DMS 273 (cell line): ENCODE measurements at regions not wholly inside any gene's neighbourhood (a gene's known extent, or its start where the extent isn't known, plus 50 kb on each side); places are given as distances from the start of the nearest gene placed in this dataset.

Experiments
- DNase-seq: peaks from one replicate; lab custom pipeline; 2025; ENCODE audit not compliant: unreplicated experiment; lab: John Stamatoyannopoulos, UW

- no peak for DNase-seq
These were observed 58.1 kb downstream of the KLF4 start for GRCh38 chr9:107431461-107431860.

- DNase-seq: no peak
These were observed 59.5 kb downstream of the KLF4 start for GRCh38 chr9:107430071-107430470.

GRCh38 chr9:107426126-107426525 lies 63.4 kb downstream of the KLF4 start:
- no peak for DNase-seq

- DNase-seq: peak; percentile 88
These were observed 64.2 kb downstream of the KLF4 start for GRCh38 chr9:107425101-107426025.

GRCh38 chr9:107423540-107423939 lies 66.0 kb downstream of the KLF4 start:
- no peak for DNase-seq

GRCh38 chr9:107422189-107423185 lies 67.1 kb downstream of the KLF4 start:
- DNase-seq: peak; percentile 91

- no peak for DNase-seq
These were observed 79.1 kb downstream of the KLF4 start for GRCh38 chr9:107410420-107410819.

- DNase-seq: no peak
These were observed 79.8 kb downstream of the KLF4 start for GRCh38 chr9:107409581-107410389.

GRCh38 chr9:107407675-107408074 lies 81.9 kb downstream of the KLF4 start:
- no peak for DNase-seq

GRCh38 chr9:107405511-107405910 lies 84.1 kb downstream of the KLF4 start:
- DNase-seq: no peak

GRCh38 chr9:107404736-107405135 lies 84.8 kb downstream of the KLF4 start:
- no peak for DNase-seq

- peak; percentile 78 for DNase-seq
These were observed 85.4 kb downstream of the KLF4 start for GRCh38 chr9:107404161-107404560.

- DNase-seq: peak; percentile 10
These were observed 92.2 kb downstream of the KLF4 start for GRCh38 chr9:107397076-107398044.

GRCh38 chr9:107394264-107394663 lies 95.3 kb downstream of the KLF4 start:
- DNase-seq: peak; percentile 21

GRCh38 chr9:107390778-107391177 lies 98.8 kb downstream of the KLF4 start:
- DNase-seq: no peak

GRCh38 chr9:107390279-107390678 lies 99.3 kb downstream of the KLF4 start:
- DNase-seq: no peak

GRCh38 chr9:107389617-107390071 lies 99.9 kb downstream of the KLF4 start:
- no peak for DNase-seq

GRCh38 chr9:107388890-107389289 lies 100.7 kb downstream of the KLF4 start:
- DNase-seq: peak; percentile 10

GRCh38 chr9:107387409-107387808 lies 102.2 kb downstream of the KLF4 start:
- DNase-seq: peak; percentile 87
